GM10266 (cell line): ENCODE measurements at regions not wholly inside any gene's neighbourhood (a gene's known extent, or its start where the extent isn't known, plus 50 kb on each side); places are given as distances from the start of the nearest gene placed in this dataset.
"Not testable (repeated sequence)": the region's sequence is repeated elsewhere in the genome, so short reads cannot be mapped to it uniquely, and the experiment has no call there.

Source experiments
- DNase-seq: peaks from one replicate; pipeline ENCODE4 v3.0.0; 2012; ENCODE audit errors: extremely low spot score
- CTCF ChIP-seq: IDR thresholded peaks from 2 replicates; pipeline ENCODE4 v1.5.1; 2012; ENCODE audit warnings: mild to moderate bottlenecking, low read depth; ENCODE audit not compliant: control insufficient read depth, insufficient read depth; ENCODE audit errors: missing control alignments

- DNase-seq, result no peak
- no peak for TF ChIP-seq CTCF
These were observed 1352.8 kb downstream of the REEP3 start for GRCh38 chr10:64873959-64874358.

- TF ChIP-seq CTCF, result no peak
- DNase-seq, result no peak
These were observed 1359.3 kb downstream of the REEP3 start for GRCh38 chr10:64880546-64880945.

GRCh38 chr10:64881257-64881656 lies 1360.1 kb downstream of the REEP3 start:
- DNase-seq, result no peak
- no peak for TF ChIP-seq CTCF

- TF ChIP-seq CTCF, result no peak
- DNase-seq, result no peak
These were observed 1375.4 kb downstream of the REEP3 start for GRCh38 chr10:64896582-64896981.

- not testable (repeated sequence) for DNase-seq
These were observed 1385.1 kb downstream of the REEP3 start for GRCh38 chr10:64906311-64906710.

GRCh38 chr10:64924306-64924705 lies 1403.1 kb downstream of the REEP3 start:
- DNase-seq, result not testable (repeated sequence)

- DNase-seq, result no peak
- no peak for TF ChIP-seq CTCF
These were observed 1430.8 kb downstream of the REEP3 start for GRCh38 chr10:64952042-64952441.

- TF ChIP-seq CTCF, result no peak
- DNase-seq, result no peak
These were observed 1435.2 kb downstream of the REEP3 start for GRCh38 chr10:64956441-64956840.

- no peak for DNase-seq
- TF ChIP-seq CTCF, result no peak
These were observed 1437.9 kb downstream of the REEP3 start for GRCh38 chr10:64959116-64959515.
